ENCODE measurements at regions not wholly inside any gene's neighbourhood (a gene's known extent, or its start where the extent isn't known, plus 50 kb on each side); places are given as distances from the start of the nearest gene placed in this dataset.

GRCh38 chrX:131854581-131854980 is 168.5 kb upstream of the STK26 start:
- no peak for DNase-seq
- H3K27ac ChIP-seq (ENCODE audit: low read length) = no peak overlapping the region
- H3K4me3 ChIP-seq (ENCODE audit: low read length) = no peak overlapping the region
- TF ChIP-seq EZH2phosphoT487 (IDR thresholded peaks at IDR 0.05; ENCODE audit: low read length) = no peak
- no peak; the same call in 1 of the 2 replicates for TF ChIP-seq CTCF (IDR thresholded peaks at IDR 0.05; ENCODE audit: low read length)
- TF ChIP-seq EZH2 (optimal IDR thresholded peaks at IDR 0.05; ENCODE audit: low read depth, low read length) = no peak
- no peak overlapping the region for H3K9ac ChIP-seq (ENCODE audit: low read length)
- no peaks in the 10 kb centered on the region for H3K36me3 ChIP-seq (replicated peaks; ENCODE audit: insufficient read depth, low read length)
- no peaks in the 10 kb centered on the region for H3K9me3 ChIP-seq (replicated peaks; ENCODE audit: insufficient read depth, low read length)
- no peak overlapping the region for H2AFZ ChIP-seq (ENCODE audit: low read length)
- H4K20me1 ChIP-seq (ENCODE audit: insufficient read depth, low read length) = no peaks in the 10 kb centered on the region
- H3K4me1 ChIP-seq (ENCODE audit: low read length) = no peaks in the 10 kb centered on the region
- no peaks in the 10 kb centered on the region for H3F3A ChIP-seq (ENCODE audit: insufficient read depth, low read length)
- no peak overlapping the region for H3K4me2 ChIP-seq (ENCODE audit: low read depth, low read length)
- H3K79me2 ChIP-seq (ENCODE audit: low read length) = no peaks in the 10 kb centered on the region
- H3K9me2 ChIP-seq (replicated peaks; ENCODE audit: insufficient read depth, low read length) = no peaks in the 10 kb centered on the region
- no peaks in the 10 kb centered on the region for H3K27me3 ChIP-seq (replicated peaks; ENCODE audit: insufficient read depth, low read length)

GRCh38 chrX:131861088-131861787 is 161.9 kb upstream of the STK26 start:
- Histone ChIP-seq H3K4me2 (ENCODE audit: low read depth, low read length) (no peak overlapping the region), H4K20me1 (ENCODE audit: insufficient read depth, low read length) (no peaks in the 10 kb centered on the region), H3K36me3 (replicated peaks; ENCODE audit: insufficient read depth, low read length) (no peaks in the 10 kb centered on the region), H3K79me2 (ENCODE audit: low read length) (no peaks in the 10 kb centered on the region), H3F3A (ENCODE audit: insufficient read depth, low read length) (no peaks in the 10 kb centered on the region), H3K27ac (ENCODE audit: low read length) (no peak overlapping the region), H3K4me3 (ENCODE audit: low read length) (no peak overlapping the region), H3K9me3 (replicated peaks; ENCODE audit: insufficient read depth, low read length) (no peaks in the 10 kb centered on the region), H3K27me3 (replicated peaks; ENCODE audit: insufficient read depth, low read length) (no peaks in the 10 kb centered on the region), H3K9ac (ENCODE audit: low read length) (no peak overlapping the region), H3K4me1 (ENCODE audit: low read length) (no peaks in the 10 kb centered on the region), H2AFZ (ENCODE audit: low read length) (no peak overlapping the region), H3K9me2 (replicated peaks; ENCODE audit: insufficient read depth, low read length) (no peaks in the 10 kb centered on the region)
- no peak for DNase-seq
- TF ChIP-seq EZH2 (optimal IDR thresholded peaks at IDR 0.05; ENCODE audit: low read depth, low read length) (no peak), CTCF (IDR thresholded peaks at IDR 0.05; ENCODE audit: low read length) (no peak), EZH2phosphoT487 (IDR thresholded peaks at IDR 0.05; ENCODE audit: low read length) (no peak)

- Histone ChIP-seq H3K4me1 (ENCODE audit: low read length) (no peaks in the 10 kb centered on the region), H4K20me1 (ENCODE audit: insufficient read depth, low read length) (no peaks in the 10 kb centered on the region), H3K27me3 (replicated peaks; ENCODE audit: insufficient read depth, low read length) (no peaks in the 10 kb centered on the region), H3K4me3 (ENCODE audit: low read length) (no peak overlapping the region), H3K36me3 (replicated peaks; ENCODE audit: insufficient read depth, low read length) (no peaks in the 10 kb centered on the region), H3K4me2 (ENCODE audit: low read depth, low read length) (no peak overlapping the region), H3K9me3 (replicated peaks; ENCODE audit: insufficient read depth, low read length) (no peaks in the 10 kb centered on the region), H3F3A (ENCODE audit: insufficient read depth, low read length) (no peaks in the 10 kb centered on the region), H3K9ac (ENCODE audit: low read length) (no peak overlapping the region), H2AFZ (ENCODE audit: low read length) (no peak overlapping the region), H3K9me2 (replicated peaks; ENCODE audit: insufficient read depth, low read length) (no peaks in the 10 kb centered on the region), H3K79me2 (ENCODE audit: low read length) (no peaks in the 10 kb centered on the region), H3K27ac (ENCODE audit: low read length) (no peak overlapping the region)
- no peak for TF ChIP-seq EZH2 (optimal IDR thresholded peaks at IDR 0.05; ENCODE audit: low read depth, low read length)
- no peak for TF ChIP-seq EZH2phosphoT487 (IDR thresholded peaks at IDR 0.05; ENCODE audit: low read length)
- TF ChIP-seq CTCF (IDR thresholded peaks at IDR 0.05; ENCODE audit: low read length) = no peak
- no peak for DNase-seq
Observed at GRCh38 chrX:131862321-131862720, 160.8 kb upstream of the STK26 start.
